Common myeloid progenitor, CD34-positive (primary cell): ENCODE measurements at regions not wholly inside any gene's neighbourhood (a gene's known extent, or its start where the extent isn't known, plus 50 kb on each side); places are given as distances from the start of the nearest gene placed in this dataset.
A peak's percentile ranks its signal among the peaks of the same experiment; 100 is the strongest.

Experiments
- CTCF ChIA-PET: fragments of 350-600 bp; sonication (Branson Sonifier 250); formaldehyde crosslinking; loops from one replicate; lab custom pipeline; 2021; ENCODE audit warnings: antibody characterized with exemption; lab: Charles Lee
- POLR2A ChIA-PET: fragments of 350-600 bp; sonication (Branson Sonifier 250); formaldehyde crosslinking; loops from one replicate; lab custom pipeline; 2021; ENCODE audit warnings: antibody characterized with exemption; lab: Charles Lee
- DNase-seq, 3 donors: peaks; one replicate each; pipeline versions ENCODE4 v3.0.0 to v3.0.0-alpha.2; 2013
- H3K27ac ChIP-seq, 2 experiments: 1 replicate in 1 of 2; 2 replicates in 1 of 2; pipeline ENCODE4 v1.7.0; 2013; ENCODE audit warnings: inconsistent platforms in 2 of 2, low read length in 2 of 2, mild to moderate bottlenecking in 2 of 2, low read depth in 1 of 2, moderate library complexity in 1 of 2; ENCODE audit not compliant: severe bottlenecking in 2 of 2, insufficient read depth in 1 of 2, poor library complexity in 1 of 2
- H3K27me3 ChIP-seq, 5 experiments: replicated peaks in 2 of 5; 1 replicate in 3 of 5; 2 replicates in 2 of 5; pipeline versions ENCODE4 v1.6.1 to v1.7.0; 2013; ENCODE audit warnings: low read length in 4 of 5, mild to moderate bottlenecking in 2 of 5, moderate library complexity in 2 of 5, inconsistent platforms in 1 of 5; ENCODE audit not compliant: insufficient read depth in 5 of 5, control insufficient read depth in 4 of 5
- H3K36me3 ChIP-seq, 4 experiments: 1 replicate in 2 of 4; 2 replicates in 2 of 4; pipeline versions ENCODE4 v1.6.1 to v1.7.0; 2013; ENCODE audit warnings: low read length in 3 of 4, control low read depth in 1 of 4, mild to moderate bottlenecking in 1 of 4; ENCODE audit not compliant: control insufficient read depth in 4 of 4, insufficient read depth in 4 of 4
- H3K4me1 ChIP-seq, 4 experiments: 1 replicate in 3 of 4; 2 replicates in 1 of 4; pipeline versions ENCODE4 v1.6.1 to v1.7.1; 2013; ENCODE audit warnings: low read length in 3 of 4, mild to moderate bottlenecking in 3 of 4, control low read depth in 1 of 4, inconsistent platforms in 1 of 4, moderate library complexity in 1 of 4; ENCODE audit not compliant: control insufficient read depth in 4 of 4, insufficient read depth in 4 of 4; ENCODE audit errors: control extremely low read depth in 1 of 4
- H3K4me3 ChIP-seq, 7 experiments: 1 replicate in 4 of 7; 2 replicates in 3 of 7; pipeline versions ENCODE4 v1.5.1 to v1.7.0; 2013; ENCODE audit warnings: mild to moderate bottlenecking in 7 of 7, low read length in 6 of 7, moderate library complexity in 6 of 7, inconsistent platforms in 2 of 7, low read depth in 2 of 7, control low read depth in 1 of 7; ENCODE audit not compliant: insufficient read depth in 4 of 7, control insufficient read depth in 1 of 7; ENCODE audit errors: extremely low read depth in 1 of 7
- H3K9me3 ChIP-seq, 5 experiments: 1 replicate in 4 of 5; 2 replicates in 1 of 5; pipeline versions ENCODE4 v1.6.1 to v1.7.1; 2013; ENCODE audit warnings: low read length in 4 of 5, mild to moderate bottlenecking in 2 of 5, inconsistent platforms in 1 of 5, low read depth in 1 of 5, moderate library complexity in 1 of 5; ENCODE audit not compliant: control insufficient read depth in 4 of 5, insufficient read depth in 2 of 5; ENCODE audit errors: control extremely low read depth in 1 of 5
- WGBS: methylation state at CpG from one replicate; pipeline ENCODE4 v1.1.5; 2013; ENCODE audit not compliant: insufficient coverage; 5-methylcytosine and 5-hydroxymethylcytosine counted together

GRCh38 chr3:28877912-28878311 lies 403.0 kb upstream of the RBMS3 start:
- ChIA-PET POLR2A (no interaction called here), CTCF (no interaction called here)
- WGBS: 86% methylated on average over 1 of the region's 1 CpG
- Histone ChIP-seq H3K9me3 (peaks cover 0 to 2% (median 0%) of the 10 kb centered on the region in 5 experiments), H3K36me3 (no peaks in the 10 kb centered on the region), H3K27ac (no peak overlapping the region), H3K4me3 (no peak overlapping the region), H3K4me1 (no peaks in the 10 kb centered on the region), H3K27me3 (no peaks in the 10 kb centered on the region)
- no peak for DNase-seq

GRCh38 chr3:28890373-28890772 lies 390.5 kb upstream of the RBMS3 start:
- Histone ChIP-seq H3K4me3 (no peak overlapping the region), H3K27me3 (no peaks in the 10 kb centered on the region), H3K4me1 (no peaks in the 10 kb centered on the region), H3K27ac (no peak overlapping the region), H3K9me3 (no peaks in the 10 kb centered on the region), H3K36me3 (no peaks in the 10 kb centered on the region)
- no peak for DNase-seq
- WGBS: no CpG with 5 or more reads among the region's 1 CpG
- ChIA-PET CTCF (interaction anchor here (0.7 kb wide), 1 partner anchor 17 kb away, joined by 3 read pairs; no protein-coding TSS in a partner anchor), POLR2A (no interaction called here)

- Histone ChIP-seq H3K4me3 (no peak overlapping the region), H3K4me1 (no peaks in the 10 kb centered on the region), H3K27me3 (no peaks in the 10 kb centered on the region), H3K36me3 (no peaks in the 10 kb centered on the region), H3K27ac (no peak overlapping the region), H3K9me3 (no peaks in the 10 kb centered on the region)
- POLR2A ChIA-PET: no interaction called here
- CTCF ChIA-PET: no interaction called here
- DNase-seq: no peak
- 90% methylated on average over 2 of the region's 4 CpGs for WGBS
These were observed 389.4 kb upstream of the RBMS3 start for GRCh38 chr3:28891485-28891884.

- Histone ChIP-seq H3K27me3 (no peaks in the 10 kb centered on the region), H3K4me1 (no peaks in the 10 kb centered on the region), H3K4me3 (no peak overlapping the region), H3K27ac (no peak overlapping the region), H3K9me3 (peaks cover 0 to 5% (median 0%) of the 10 kb centered on the region in 5 experiments), H3K36me3 (no peaks in the 10 kb centered on the region)
- ChIA-PET CTCF (interaction anchor here (2.2 kb wide), 1 partner anchor 15 kb away, joined by 6 read pairs; no protein-coding TSS in a partner anchor), POLR2A (no interaction called here)
- WGBS: no CpG with 5 or more reads among the region's 1 CpG
- DNase-seq: no peak
These were observed 380.6 kb upstream of the RBMS3 start for GRCh38 chr3:28900301-28900700.

GRCh38 chr3:28901018-28901417 lies 379.9 kb upstream of the RBMS3 start:
- POLR2A ChIA-PET: no interaction called here
- Histone ChIP-seq H3K27me3 (no peaks in the 10 kb centered on the region), H3K4me1 (no peaks in the 10 kb centered on the region), H3K36me3 (no peaks in the 10 kb centered on the region), H3K4me3 (no peak overlapping the region), H3K9me3 (peaks cover 0 to 5% (median 0%) of the 10 kb centered on the region in 5 experiments), H3K27ac (no peak overlapping the region)
- CTCF ChIA-PET: interaction anchor here (2.2 kb wide), 1 partner anchor 15 kb away, joined by 6 read pairs; no protein-coding TSS in a partner anchor
- DNase-seq: no peak

- 91% methylated on average over 20 of the region's 30 CpGs for WGBS
- H3K4me1 ChIP-seq: no peaks in the 10 kb centered on the region
- no peak for DNase-seq
- H3K36me3 ChIP-seq: no peaks in the 10 kb centered on the region
- no peaks in the 10 kb centered on the region for H3K27me3 ChIP-seq
- no peak overlapping the region for H3K27ac ChIP-seq
- H3K4me3 ChIP-seq: no peak overlapping the region
- ChIA-PET POLR2A (interaction anchor here (0.6 kb wide), 1 partner anchor 1274 kb away, joined by 3 read pairs; no protein-coding TSS in a partner anchor), CTCF (no interaction called here)
- H3K9me3 ChIP-seq: peaks cover 0 to 5% (median 0%) of the 10 kb centered on the region in 5 experiments
These were observed 377.7 kb upstream of the RBMS3 start for GRCh38 chr3:28903171-28903601.

- Histone ChIP-seq H3K4me1 (no peaks in the 10 kb centered on the region), H3K27ac (no peak overlapping the region), H3K27me3 (no peaks in the 10 kb centered on the region), H3K4me3 (no peak overlapping the region), H3K36me3 (no peaks in the 10 kb centered on the region), H3K9me3 (peaks cover 0 to 5% (median 0%) of the 10 kb centered on the region in 5 experiments)
- DNase-seq: peak; percentile 79 to 92 (median 83)
- POLR2A ChIA-PET: no interaction called here
- 62% methylated on average over 2 of the region's 3 CpGs for WGBS
- CTCF ChIA-PET: no interaction called here
These were observed 375.1 kb upstream of the RBMS3 start for GRCh38 chr3:28905798-28906197.
